K562 (cell line): ENCODE measurements at regions not wholly inside any gene's neighbourhood (a gene's known extent, or its start where the extent isn't known, plus 50 kb on each side); places are given as distances from the start of the nearest gene placed in this dataset.

Experiments used
- ATAC-seq: fragments of 200-7000 bp; cut with Tn5 transposase; 3 replicates; pipeline ENCODE4 v1.9.1; 2020; ENCODE audit warnings: moderate library complexity
- BruUV-seq: library from RNA; stranded (reverse); fragments of 400-500 nt; replicated peaks from 2 replicates; lab custom pipeline; 2021; lab: Mats Ljungman, UMichigan
- CTCF ChIA-PET: fragments of 300-600 bp; formaldehyde crosslinking; extraction: SDS; loops from one replicate; lab custom pipeline; 2021; ENCODE audit warnings: low intra/inter-chr PET ratio; lab: Yijun Ruan, JAX
- POLR2A ChIA-PET: fragments of 300-600, 350-650 bp; sonication (Branson Sonifier 250); formaldehyde crosslinking; extraction: SDS; loops from one replicate; lab custom pipeline; 2021; ENCODE audit warnings: antibody characterized with exemption, inconsistent platforms; lab: Yijun Ruan, JAX
- DNase-seq, 4 experiments: peaks; one replicate each; pipeline versions ENCODE4 v3.0.0 to v3.0.0-alpha.2; 2011 to 2018; ENCODE audit warnings: low spot score in 3 of 4, mixed read lengths in 3 of 4; ENCODE audit errors: extremely low read depth in 1 of 4
- FAIRE-seq: peaks from 2 replicates; lab custom pipeline; 2011; peaks lifted over from hg19 to GRCh38; lab: Jason Lieb, UNC
- H2AFZ ChIP-seq: 2 replicates; pipeline ENCODE4 v1.6.0; 2011; ENCODE audit warnings: low read depth, low read length, control low read depth, inconsistent platforms
- H3K27ac ChIP-seq: fragments of 200-600 bp; 3 replicates; pipeline ENCODE4 v1.8.0; 2011; ENCODE audit warnings: low read depth, mild to moderate bottlenecking, control low read depth, inconsistent platforms, low read length, moderate library complexity, mixed read lengths; ENCODE audit errors: extremely low read depth
- H3K27me3 ChIP-seq, 2 experiments: fragments of 300-600 bp in 1 of 2; 2 replicates in 1 of 2; 3 replicates in 1 of 2; pipeline versions ENCODE4 v1.6.0 to v1.8.0; 2011; ENCODE audit warnings: inconsistent platforms in 2 of 2, low read length in 2 of 2, mild to moderate bottlenecking in 1 of 2, mixed read lengths in 1 of 2, moderate library complexity in 1 of 2; ENCODE audit not compliant: control insufficient read depth in 2 of 2, insufficient read depth in 2 of 2
- H3K36me3 ChIP-seq: fragments of 300-600 bp; 3 replicates; pipeline ENCODE4 v1.8.0; 2011; ENCODE audit warnings: mild to moderate bottlenecking, low read length, inconsistent platforms; ENCODE audit not compliant: control insufficient read depth, insufficient read depth
- H3K4me1 ChIP-seq, 2 experiments: fragments of 200-600 bp in 1 of 2; replicated peaks in 1 of 2; 2 replicates in 1 of 2; 3 replicates in 1 of 2; pipeline versions ENCODE4 v1.5.1 to v1.8.0; 2011; ENCODE audit warnings: inconsistent platforms in 2 of 2, low read length in 2 of 2, mild to moderate bottlenecking in 1 of 2, mixed read lengths in 1 of 2, moderate library complexity in 1 of 2; ENCODE audit not compliant: control insufficient read depth in 2 of 2, insufficient read depth in 2 of 2
- H3K4me2 ChIP-seq: 2 replicates; pipeline ENCODE4 v1.6.1; 2011; ENCODE audit warnings: low read length, control low read depth, inconsistent platforms, mixed read lengths; ENCODE audit not compliant: insufficient read depth
- H3K4me3 ChIP-seq: fragments of 200-600 bp; sonication (generic), shearing (Covaris generic); 2 replicates; pipeline ENCODE4 v1.5.1; 2016; ENCODE audit warnings: control low read depth, inconsistent platforms
- H3K79me2 ChIP-seq: fragments of 200-600 bp; 3 replicates; pipeline ENCODE4 v1.8.0; 2011; ENCODE audit warnings: low read length, inconsistent platforms; ENCODE audit not compliant: control insufficient read depth, insufficient read depth
- H3K9ac ChIP-seq, 2 experiments: 2 replicates each; pipeline versions ENCODE4 v1.6.0 to v1.6.1; 2011; ENCODE audit warnings: low read depth in 2 of 2, low read length in 2 of 2, control low read depth in 1 of 2, inconsistent platforms in 1 of 2, mild to moderate bottlenecking in 1 of 2, mixed read lengths in 1 of 2; ENCODE audit not compliant: insufficient read depth in 1 of 2
- H3K9me1 ChIP-seq: one replicate; pipeline ENCODE4 v1.6.0; 2011; ENCODE audit warnings: inconsistent platforms, mild to moderate bottlenecking, low read length, moderate library complexity; ENCODE audit not compliant: control insufficient read depth, insufficient read depth
- H3K9me3 ChIP-seq: replicated peaks from 2 replicates; pipeline ENCODE4 v1.5.1; 2011; ENCODE audit warnings: low read depth, low read length, inconsistent platforms; ENCODE audit not compliant: control insufficient read depth, insufficient read depth
- H4K20me1 ChIP-seq: replicated peaks from 2 replicates; pipeline ENCODE4 v1.6.1; 2011; ENCODE audit warnings: low read length, inconsistent platforms, mixed read lengths; ENCODE audit not compliant: control insufficient read depth, insufficient read depth
- ILK ChIP-seq: fragments of 450-650 bp; IDR thresholded peaks from 2 replicates; pipeline ENCODE4 v1.6.1; 2016; ENCODE audit warnings: missing genetic modification characterization, low read depth, mild to moderate bottlenecking, missing compliant biosample characterization, moderate library complexity, borderline replicate concordance
- POLR3A ChIP-seq: IDR thresholded peaks from 2 replicates; pipeline ENCODE4 v1.6.1; 2011; ENCODE audit warnings: borderline replicate concordance, mild to moderate bottlenecking, moderate library complexity; ENCODE audit not compliant: insufficient read length, insufficient read depth; ENCODE audit errors: extremely low read depth
- ZC3H11A ChIP-seq: IDR thresholded peaks from 2 replicates; pipeline ENCODE4 v1.6.1; 2012; ENCODE audit warnings: low read depth, low read length, improper control_type of control experiment
- WGBS: fragments of 100-300 bp; shearing (Covaris generic); methylation state at CpG from one replicate; pipeline ENCODE4 v1.1.6; 2016; ENCODE audit warnings: low coverage, mixed read lengths; ENCODE audit not compliant: insufficient coverage; ENCODE audit errors: missing lambda C conversion rate; 5-methylcytosine and 5-hydroxymethylcytosine counted together
- in situ Hi-C: fragments of 300-500 bp; cut with MboI; formaldehyde crosslinking; loops from 4 replicates; pipeline ENCODE4 v1.15.0; 2018; ENCODE audit warnings: inconsistent platforms, mixed read lengths
- intact Hi-C: fragments of 100-400 bp; cut with micrococcal nuclease; formaldehyde crosslinking; loops from 2 replicates; pipeline ENCODE4 v1.14.2; 2022
- TF ChIP-seq, protein P1 (sequence below), 2 experiments: fragments of 250-450 bp in 1 of 2; fragments of 450-650 bp in 1 of 2; sonication (Bioruptor Pico) in 1 of 2; IDR thresholded peaks; 2 replicates each; pipeline versions ENCODE4 v1.6.1 to v1.8.0; 2016 to 2021; ENCODE audit warnings: mild to moderate bottlenecking in 2 of 2, moderate library complexity in 2 of 2, missing compliant biosample characterization in 1 of 2, missing genetic modification characterization in 1 of 2

DNA sequence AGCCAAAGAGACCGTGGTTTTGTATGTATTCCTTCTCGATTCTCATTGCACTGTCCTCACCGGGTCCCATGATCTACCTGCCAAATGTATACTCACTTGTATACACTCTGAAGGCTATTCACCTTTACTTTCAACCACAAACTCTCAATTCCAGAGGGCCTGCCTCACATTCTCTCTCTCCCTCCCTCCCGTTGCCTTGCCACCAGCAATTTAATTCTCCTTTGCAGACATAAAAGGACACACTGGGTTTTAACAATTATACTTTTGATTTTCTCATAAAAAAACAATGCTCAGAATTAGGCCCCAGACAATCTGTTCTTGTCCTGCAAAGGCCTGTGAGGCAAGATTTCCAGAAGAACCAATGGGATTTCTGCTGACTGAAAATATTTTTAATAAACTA is 265.1 kb upstream of the PSMD7 start:
- DNase-seq (no peak), ATAC-seq (no peak), FAIRE-seq (no peak)
- no peak overlapping the region for H3K4me3 ChIP-seq
- no peaks in the 10 kb centered on the region for H3K4me1 ChIP-seq
- BruUV-seq: no TSS peak
- H4K20me1 ChIP-seq: no peaks in the 10 kb centered on the region
- no peak overlapping the region for H2AFZ ChIP-seq
- H3K9me1 ChIP-seq: no peaks in the 10 kb centered on the region
- in situ Hi-C loops: no loop called here
- no peaks in the 10 kb centered on the region for H3K79me2 ChIP-seq
- H3K9ac ChIP-seq: no peak overlapping the region
- H3K27ac ChIP-seq: no peak overlapping the region
- 0% methylated on average over 4 of the region's 4 CpGs for WGBS
- TF ChIP-seq ILK: no peak
- no peak for TF ChIP-seq ZC3H11A
- TF ChIP-seq, protein P1, sequence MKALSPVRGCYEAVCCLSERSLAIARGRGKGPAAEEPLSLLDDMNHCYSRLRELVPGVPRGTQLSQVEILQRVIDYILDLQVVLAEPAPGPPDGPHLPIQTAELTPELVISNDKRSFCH (CRISPR knock-in tag; IDR thresholded peaks at IDR 0.05): no peak
- TF ChIP-seq, protein P1 (tag; IDR thresholded peaks at IDR 0.05): no peak
- no peak for TF ChIP-seq POLR3A
- H3K4me2 ChIP-seq: no peak overlapping the region
- H3K36me3 ChIP-seq: no peaks in the 10 kb centered on the region
- peaks cover 0 to under 1% of the 10 kb centered on the region in 2 experiments; a peak in 2 of 5 replicates for H3K27me3 ChIP-seq
- intact Hi-C loops: no loop called here
- POLR2A ChIA-PET: no interaction called here
- CTCF ChIA-PET: no interaction called here
- H3K9me3 ChIP-seq: no peaks in the 10 kb centered on the region
